ENCODE measurements at regions not wholly inside any gene's neighbourhood (a gene's known extent, or its start where the extent isn't known, plus 50 kb on each side); places are given as distances from the start of the nearest gene placed in this dataset.

DNA sequence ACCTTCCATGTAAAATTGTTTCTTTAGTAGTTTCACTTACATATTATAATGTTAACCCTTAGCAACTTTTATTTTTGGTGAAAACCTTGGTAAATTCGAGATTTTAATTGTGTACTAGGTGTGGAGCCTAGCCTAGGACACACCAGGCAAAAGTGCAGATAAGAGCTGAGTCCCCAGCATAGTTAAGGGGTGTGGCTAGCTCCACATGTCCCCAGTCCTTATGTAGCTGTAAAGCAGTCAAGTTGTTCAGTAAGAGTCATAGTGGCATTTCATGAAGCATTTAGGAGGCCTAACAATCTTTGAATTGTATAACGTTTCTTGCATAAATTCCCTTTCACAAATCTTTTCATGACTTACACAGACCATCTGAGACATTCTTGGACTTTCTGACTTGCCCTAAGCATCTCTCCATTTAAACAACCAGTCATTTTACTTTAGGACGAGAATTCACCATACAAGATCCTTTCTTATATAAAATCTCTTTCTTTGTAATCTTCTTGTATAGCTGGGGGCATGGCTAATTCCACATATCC, 53.8 kb upstream of the INHBA start:
- TF ChIP-seq NFYA (IDR thresholded peaks at IDR 0.05; ENCODE audit: borderline replicate concordance, low read depth, low read length), result no peak
- TF ChIP-seq SIN3A (IDR thresholded peaks at IDR 0.05; ENCODE audit: low read depth, low read length), result no peak
